Ovary (tissue), 7 donors: ENCODE measurements at regions not wholly inside any gene's neighbourhood (a gene's known extent, or its start where the extent isn't known, plus 50 kb on each side); places are given as distances from the start of the nearest gene placed in this dataset.

Experiments used
- DNase-seq, 5 donors: peaks; one replicate each; pipeline ENCODE4 v3.0.0-alpha.2; 2019 to 2020
- H3K27ac ChIP-seq, 2 donors: fragments of 200-600 bp; one replicate each; pipeline versions ENCODE4 v1.5.1 to v1.8.0; 2019 to 2022
- H3K27me3 ChIP-seq: fragments of 200-600 bp; one replicate; pipeline ENCODE4 v1.8.0; 2022
- H3K36me3 ChIP-seq: fragments of 200-600 bp; sonication (generic); one replicate; pipeline ENCODE4 v1.5.1; 2019
- H3K4me1 ChIP-seq: one replicate; pipeline ENCODE4 v1.8.1; 2013; ENCODE audit warnings: mild to moderate bottlenecking, moderate library complexity; ENCODE audit not compliant: insufficient read depth
- H3K4me3 ChIP-seq: fragments of 200-600 bp; sonication (generic); one replicate; pipeline ENCODE4 v1.5.1; 2017
- H3K9me3 ChIP-seq, 2 donors: fragments of 200-600 bp in 1 of 2; sonication (generic) in 1 of 2; one replicate each; pipeline versions ENCODE4 v1.5.1 to v1.8.1; 2013 to 2019; ENCODE audit warnings: mild to moderate bottlenecking in 1 of 2, moderate library complexity in 1 of 2
- CTCF ChIP-seq, 3 donors: fragments of 450-650 bp in 2 of 3; fragments of 200-600 bp in 1 of 3; IDR thresholded peaks; one replicate each; pipeline versions ENCODE4 v1.5.1 to v1.8.0; 2016 to 2022; ENCODE audit warnings: antibody characterized with exemption in 3 of 3, mild to moderate bottlenecking in 1 of 3
- EP300 ChIP-seq: sonication (generic); formaldehyde crosslinking; IDR thresholded peaks from one replicate; pipeline ENCODE4 v1.6.1; 2017; ENCODE audit warnings: antibody characterized with exemption
- POLR2A ChIP-seq: fragments of 450-650 bp; IDR thresholded peaks from one replicate; pipeline ENCODE4 v1.6.1; 2017; ENCODE audit warnings: antibody characterized with exemption, mild to moderate bottlenecking, moderate library complexity
- WGBS, 3 donors: extraction: QIAGEN DNeasy Blood & Tissue Kit in 1 of 3; methylation state at CpG; one replicate each; pipeline versions ENCODE4 v1.1.5 to v1.1.7; 2013 to 2017; 5-methylcytosine and 5-hydroxymethylcytosine counted together
- intact Hi-C, 4 donors: fragments of 100-400 bp; cut with DNase I; formaldehyde crosslinking; loops; one replicate each; pipeline versions ENCODE4 v1.11.0 to v1.15.1; 2022 to 2023
- donor health status: DM: no; HTN: no; CAD: no; lungs with moderate emphysema.
- donor health status: DM: no; HTN: no; CAD: no.
- donor health status: Bipolar disorder and iron deficiency.
- donor health status: DM: no; HTN: no; CAD: no.
- donor health status: DM: yes; HTN: yes; CAD: no.

GRCh38 chr5:155264809-155265208 lies 251.3 kb downstream of the KIF4B start:
- WGBS, 3 donors: 83 to 92% (median 84%) methylated on average over 5 of the region's 5 CpGs
- TF ChIP-seq EP300: no peak
- TF ChIP-seq CTCF (IDR thresholded peaks at IDR 0.05): no peak
- no peak for TF ChIP-seq POLR2A
- Histone ChIP-seq H3K27ac (no peak overlapping the region), H3K36me3 (no peaks in the 10 kb centered on the region), H3K4me1 (no peaks in the 10 kb centered on the region), H3K4me3 (no peak overlapping the region), H3K9me3 (no peaks in the 10 kb centered on the region), H3K27me3 (no peaks in the 10 kb centered on the region)
- DNase-seq: no peak
- intact Hi-C loops: no loop called here

DNA sequence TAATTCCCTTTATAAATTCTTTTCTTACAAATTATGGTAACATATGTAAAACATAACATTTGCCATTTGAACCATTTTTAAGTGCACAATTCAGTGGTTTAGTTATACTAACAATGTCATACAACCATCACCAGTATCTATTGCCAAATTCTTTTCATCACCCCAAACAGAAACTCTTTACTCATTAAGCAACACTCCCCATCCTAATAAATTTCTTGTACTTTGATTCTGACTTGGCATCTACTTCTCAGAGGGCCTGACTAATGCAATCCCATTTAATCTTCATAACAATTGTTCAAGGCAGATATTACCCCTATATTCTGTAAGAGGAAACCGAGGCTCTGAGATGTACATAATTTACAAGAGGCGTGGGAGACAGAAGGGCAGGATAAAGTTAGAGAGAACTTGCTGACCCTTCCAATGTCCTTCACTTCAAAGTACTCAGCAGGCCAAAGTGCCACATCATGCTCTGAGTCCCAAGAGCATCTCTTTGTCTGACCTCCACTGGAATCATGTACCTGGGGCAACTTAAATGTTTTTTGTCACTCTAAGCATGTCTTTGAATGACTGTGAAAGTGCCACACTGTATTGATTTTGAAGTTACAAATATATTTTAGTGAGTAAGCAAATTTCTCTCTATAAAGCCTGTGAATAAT lies 255.3 kb downstream of the KIF4B start:
- no peaks in the 10 kb centered on the region for H3K36me3 ChIP-seq
- TF ChIP-seq EP300: no peak
- TF ChIP-seq CTCF (IDR thresholded peaks at IDR 0.05): no peak
- TF ChIP-seq POLR2A: no peak
- WGBS, 3 donors: 76 to 89% (median 81%) methylated on average over 2 of the region's 2 CpGs
- H3K4me1 ChIP-seq: no peaks in the 10 kb centered on the region
- H3K9me3 ChIP-seq: no peaks in the 10 kb centered on the region
- intact Hi-C loops: no loop called here
- H3K27me3 ChIP-seq: no peaks in the 10 kb centered on the region
- H3K4me3 ChIP-seq: no peak overlapping the region
- no peak overlapping the region for H3K27ac ChIP-seq
- no peak for DNase-seq

GRCh38 chr5:155270725-155271124 lies 257.2 kb downstream of the KIF4B start:
- H3K27ac ChIP-seq: no peak overlapping the region
- no peak for DNase-seq
- 8 to 25% (median 9%) methylated on average over 3 of the region's 3 CpGs for WGBS, 3 donors
- H3K27me3 ChIP-seq: no peaks in the 10 kb centered on the region
- intact Hi-C loops: no loop called here
- TF ChIP-seq EP300: no peak
- TF ChIP-seq CTCF (IDR thresholded peaks at IDR 0.05): no peak
- TF ChIP-seq POLR2A: no peak
- no peaks in the 10 kb centered on the region for H3K9me3 ChIP-seq
- H3K36me3 ChIP-seq: no peaks in the 10 kb centered on the region
- no peaks in the 10 kb centered on the region for H3K4me1 ChIP-seq
- H3K4me3 ChIP-seq: no peak overlapping the region

- no peaks in the 10 kb centered on the region for H3K4me1 ChIP-seq
- no peaks in the 10 kb centered on the region for H3K9me3 ChIP-seq
- no peak for TF ChIP-seq CTCF (IDR thresholded peaks at IDR 0.05)
- no peak for TF ChIP-seq EP300
- no peak for TF ChIP-seq POLR2A
- no peak overlapping the region for H3K27ac ChIP-seq
- DNase-seq: no peak
- WGBS, 3 donors: 51 to 56% (median 54%) methylated on average over 5 of the region's 5 CpGs
- intact Hi-C loops: no loop called here
- no peaks in the 10 kb centered on the region for H3K27me3 ChIP-seq
- H3K36me3 ChIP-seq: no peaks in the 10 kb centered on the region
- H3K4me3 ChIP-seq: no peak overlapping the region
These were observed 260.9 kb downstream of the KIF4B start for GRCh38 chr5:155274484-155274883.
